ENCODE measurements at regions not wholly inside any gene's neighbourhood (a gene's known extent, or its start where the extent isn't known, plus 50 kb on each side); places are given as distances from the start of the nearest gene placed in this dataset.
"Not testable (repeated sequence)": the region's sequence is repeated elsewhere in the genome, so short reads cannot be mapped to it uniquely, and the experiment has no call there.

- DNase-seq, result no peak
These were observed 732.4 kb downstream of the RNF144A start for GRCh38 chr2:7649461-7650228.

- DNase-seq, result no peak
These were observed 736.4 kb downstream of the RNF144A start for GRCh38 chr2:7653617-7654016.

DNA sequence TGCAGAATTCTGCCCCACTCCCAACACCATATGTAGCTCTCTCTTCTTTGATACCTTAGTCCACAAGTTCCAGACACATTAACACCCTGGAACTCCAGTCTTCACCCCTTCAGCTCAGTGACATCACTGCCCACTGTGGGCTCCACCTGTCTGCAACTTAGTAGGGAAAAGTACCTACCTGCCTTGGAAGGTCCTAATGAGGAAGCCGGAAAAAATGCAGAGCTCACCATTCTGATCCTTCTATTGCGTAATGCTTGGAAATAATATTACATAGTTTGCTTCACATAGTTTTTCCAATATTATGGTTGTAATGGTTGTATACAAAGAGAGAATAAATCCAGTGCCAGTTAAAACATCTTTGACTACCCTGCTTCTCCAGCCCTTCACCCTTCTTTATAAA, 738.4 kb downstream of the RNF144A start:
- no peak for DNase-seq

GRCh38 chr2:7657526-7657925, 740.3 kb downstream of the RNF144A start:
- not testable (repeated sequence) for DNase-seq

- no peak for DNase-seq
These were observed 741.3 kb downstream of the RNF144A start for GRCh38 chr2:7658486-7658885.

DNA sequence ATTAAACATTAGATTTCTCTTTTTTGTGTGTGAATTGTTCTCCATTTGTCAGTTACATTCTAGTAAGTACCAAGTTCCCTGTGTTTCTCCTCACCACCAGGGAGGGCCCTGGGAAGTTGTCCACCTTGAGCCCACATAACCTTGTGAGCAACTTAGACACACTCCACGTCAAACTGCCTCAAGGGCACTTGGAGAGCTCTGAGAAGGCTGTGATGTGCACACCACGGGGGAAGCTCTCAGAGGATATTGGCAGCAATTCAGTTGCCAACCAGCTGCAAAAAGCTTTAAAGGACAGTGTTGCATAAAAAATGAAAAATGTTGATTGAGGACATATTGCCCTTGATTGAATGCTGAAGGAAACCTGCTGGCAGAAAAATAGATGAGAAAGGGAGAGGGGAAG, 743.6 kb downstream of the RNF144A start:
- no peak for DNase-seq

- DNase-seq, result no peak
These were observed 744.3 kb downstream of the RNF144A start for GRCh38 chr2:7661502-7661901.

GRCh38 chr2:7665880-7666279, 748.7 kb downstream of the RNF144A start:
- DNase-seq, result no peak

DNA sequence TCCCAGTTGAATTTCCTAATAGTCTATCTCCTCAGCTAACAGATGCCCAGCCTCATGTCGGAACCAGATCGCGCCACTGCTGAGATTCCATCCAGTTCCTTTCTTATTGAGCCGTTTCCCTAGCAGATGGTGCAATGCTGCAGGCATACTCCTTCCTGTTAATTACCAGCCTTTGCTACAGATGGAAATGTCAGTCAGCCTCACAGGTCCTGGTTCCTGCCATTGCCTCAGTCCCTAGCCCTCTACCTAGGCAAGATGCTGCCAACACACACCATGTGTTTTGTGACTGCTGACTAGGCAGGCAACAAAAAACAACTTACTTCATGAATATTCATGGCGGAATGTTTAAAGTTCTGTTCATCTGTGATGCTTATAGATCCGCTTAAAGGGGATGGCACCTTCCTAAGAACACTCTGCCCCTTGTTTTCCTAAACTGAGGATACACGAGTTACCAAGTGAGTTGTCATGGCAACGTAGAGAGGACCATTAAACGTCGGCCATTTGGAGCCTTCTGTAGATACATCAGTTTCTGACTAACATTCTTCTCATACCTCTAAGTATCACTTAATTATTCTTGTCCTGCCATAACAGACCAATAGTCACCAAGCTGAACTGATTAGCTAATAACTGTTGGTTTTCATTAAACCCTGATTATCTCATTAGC, 749.5 kb downstream of the RNF144A start:
- no peak for DNase-seq

DNA sequence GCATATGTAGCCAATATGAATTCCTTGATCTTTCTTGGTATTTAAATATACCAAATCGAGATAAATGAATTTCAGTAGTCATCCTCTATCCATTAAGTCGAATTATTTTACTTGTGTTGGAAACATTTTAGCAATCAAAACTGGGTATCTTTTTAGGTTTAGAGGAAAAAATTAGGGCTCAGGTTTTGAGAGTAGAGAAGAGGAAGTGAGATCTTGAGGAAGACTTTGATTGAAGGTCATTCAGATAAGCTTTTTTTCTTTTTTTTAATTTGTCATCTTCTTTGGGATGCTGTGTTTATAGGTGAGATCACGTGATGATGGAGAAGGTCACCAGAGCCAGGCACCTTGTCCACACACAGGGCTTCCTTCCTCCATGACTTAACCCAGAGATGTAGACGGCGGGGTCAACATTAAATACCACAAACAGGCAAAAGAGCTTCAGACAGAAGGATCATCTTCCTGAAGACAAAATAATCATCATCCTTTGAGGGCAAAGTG, 750.1 kb downstream of the RNF144A start:
- DNase-seq, result no peak

GRCh38 chr2:7670905-7671641, 753.9 kb downstream of the RNF144A start:
- peak; percentile 32 for DNase-seq

DNA sequence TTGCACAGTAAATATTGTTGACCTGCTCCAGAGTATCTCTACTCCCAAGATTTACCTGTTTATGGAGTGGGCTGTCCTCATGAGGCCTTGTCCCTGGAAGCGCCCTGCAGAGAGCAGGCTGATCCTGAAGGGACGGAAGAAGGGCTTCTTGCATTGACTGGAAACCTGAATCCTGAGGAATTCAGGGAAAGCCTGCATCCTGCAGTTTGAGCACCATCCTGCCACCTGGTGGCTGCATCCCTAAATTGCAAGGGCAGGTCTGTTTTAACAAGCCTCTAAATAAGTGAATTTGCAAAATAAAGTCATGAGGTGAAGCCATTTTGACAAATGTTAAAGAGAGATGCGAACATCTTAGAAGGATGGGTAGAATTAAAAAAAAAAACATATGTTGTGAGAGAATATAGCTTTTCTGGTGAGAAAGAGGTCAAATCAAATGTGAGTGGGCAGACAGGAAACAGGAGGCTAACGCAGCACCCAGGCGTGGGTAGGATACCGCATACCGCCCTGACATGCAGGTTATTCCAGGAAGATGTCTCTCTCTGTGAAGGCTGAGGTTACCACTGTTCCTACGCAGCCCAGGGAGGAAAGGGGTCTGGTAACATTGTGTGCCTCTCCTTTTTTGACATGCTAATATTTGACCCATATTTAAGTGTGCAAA, 754.9 kb downstream of the RNF144A start:
- DNase-seq, result no peak

GRCh38 chr2:7672685-7673071, 755.5 kb downstream of the RNF144A start:
- DNase-seq, result no peak

DNA sequence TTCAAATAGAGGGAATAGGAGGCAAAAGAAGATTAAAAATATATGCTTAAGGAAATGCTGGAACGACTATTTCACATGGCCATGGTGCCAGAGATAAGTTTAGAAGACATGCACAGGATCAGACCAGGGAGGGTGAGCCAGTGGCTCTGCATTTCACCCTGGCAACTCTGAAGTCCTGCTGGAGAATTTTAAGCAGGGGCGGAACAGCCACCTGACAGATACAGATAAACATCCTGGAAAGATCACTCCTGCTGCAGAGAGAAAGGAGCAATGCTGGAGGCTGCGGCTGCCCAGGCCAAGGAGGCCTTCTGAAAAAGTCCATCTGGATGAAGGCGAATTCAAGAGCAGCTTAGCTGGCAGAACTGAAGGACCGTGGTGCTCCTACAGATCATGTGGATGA, 755.9 kb downstream of the RNF144A start:
- DNase-seq, result no peak

GRCh38 chr2:7673853-7674252, 756.6 kb downstream of the RNF144A start:
- no peak for DNase-seq

DNA sequence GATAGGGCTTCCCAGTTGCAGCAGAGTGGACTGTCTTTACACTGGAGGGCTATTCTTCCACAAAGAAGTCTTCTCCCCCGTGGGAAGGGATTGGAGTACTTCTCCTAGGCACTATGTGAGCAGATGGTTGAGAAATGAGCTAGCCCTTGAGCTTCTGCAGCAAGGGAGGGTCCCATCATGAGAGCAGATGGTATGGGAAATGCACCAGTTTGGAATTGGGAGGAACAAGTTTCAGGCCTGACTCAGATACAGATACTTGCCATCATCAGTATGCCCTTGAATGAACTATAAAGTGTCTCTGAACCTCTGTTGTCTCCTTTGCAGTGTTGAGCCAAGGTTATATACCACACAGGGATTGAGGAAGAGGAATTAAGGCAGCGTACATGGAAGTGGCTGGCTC, 757.4 kb downstream of the RNF144A start:
- DNase-seq, result no peak

DNA sequence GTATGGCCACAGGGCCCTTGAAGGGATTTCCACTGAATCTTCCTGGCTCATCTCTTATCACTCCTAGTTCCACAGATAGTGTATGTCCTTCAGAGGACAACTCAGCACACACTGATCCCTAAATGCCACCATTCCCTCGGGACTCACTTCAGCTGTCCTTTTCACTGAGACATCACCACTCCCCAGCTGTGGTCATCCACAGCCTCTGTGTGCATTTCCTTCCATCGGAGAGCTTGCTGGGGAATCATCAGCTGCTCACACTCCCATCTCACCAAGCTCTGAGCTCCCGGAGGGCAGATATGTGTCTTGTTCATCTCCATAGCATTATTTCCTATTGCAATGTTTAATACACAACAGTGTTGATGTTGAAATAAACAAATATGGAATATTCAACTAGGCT, 759.5 kb downstream of the RNF144A start:
- no peak for DNase-seq

GRCh38 chr2:7681881-7682461, 764.8 kb downstream of the RNF144A start:
- DNase-seq, result no peak

DNA sequence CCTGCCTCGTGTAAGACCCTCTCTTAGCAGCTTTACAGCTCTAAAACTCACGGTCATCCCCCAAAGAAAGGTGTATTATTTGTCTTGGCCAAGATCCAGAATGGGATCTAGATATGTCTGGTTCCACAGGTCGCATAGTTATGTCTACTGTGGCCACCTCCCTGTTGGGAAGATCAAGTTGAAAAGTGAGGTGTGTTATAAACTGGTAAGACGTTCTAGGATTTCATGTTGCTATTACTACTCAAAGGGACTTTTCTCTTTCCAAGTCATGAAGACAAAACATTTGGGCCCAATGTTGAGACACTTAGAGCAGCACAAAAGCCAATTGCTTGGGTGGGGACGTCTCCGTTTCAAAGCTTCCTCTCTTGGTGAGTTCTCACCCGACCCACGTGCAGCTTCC, 766.0 kb downstream of the RNF144A start:
- DNase-seq, result no peak

DNA sequence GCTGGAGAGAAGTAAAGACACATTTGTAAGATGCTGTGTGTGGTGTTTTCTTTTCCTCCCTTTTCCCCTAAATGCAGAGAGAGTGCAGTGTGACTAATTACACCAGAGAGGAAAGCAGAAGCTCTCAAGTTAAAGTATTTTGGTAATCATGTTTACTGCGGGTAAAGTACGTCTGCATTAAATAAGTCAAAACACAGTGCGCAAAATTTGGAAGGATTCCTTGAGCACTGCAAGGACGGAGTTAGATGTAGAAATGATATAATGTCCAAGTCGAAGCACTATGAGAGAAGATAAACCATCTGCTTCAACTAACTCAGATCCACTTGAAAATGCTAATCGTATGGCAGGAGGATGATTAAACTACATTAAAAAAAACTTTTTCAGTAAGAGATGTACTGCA, 766.5 kb downstream of the RNF144A start:
- no peak for DNase-seq

DNA sequence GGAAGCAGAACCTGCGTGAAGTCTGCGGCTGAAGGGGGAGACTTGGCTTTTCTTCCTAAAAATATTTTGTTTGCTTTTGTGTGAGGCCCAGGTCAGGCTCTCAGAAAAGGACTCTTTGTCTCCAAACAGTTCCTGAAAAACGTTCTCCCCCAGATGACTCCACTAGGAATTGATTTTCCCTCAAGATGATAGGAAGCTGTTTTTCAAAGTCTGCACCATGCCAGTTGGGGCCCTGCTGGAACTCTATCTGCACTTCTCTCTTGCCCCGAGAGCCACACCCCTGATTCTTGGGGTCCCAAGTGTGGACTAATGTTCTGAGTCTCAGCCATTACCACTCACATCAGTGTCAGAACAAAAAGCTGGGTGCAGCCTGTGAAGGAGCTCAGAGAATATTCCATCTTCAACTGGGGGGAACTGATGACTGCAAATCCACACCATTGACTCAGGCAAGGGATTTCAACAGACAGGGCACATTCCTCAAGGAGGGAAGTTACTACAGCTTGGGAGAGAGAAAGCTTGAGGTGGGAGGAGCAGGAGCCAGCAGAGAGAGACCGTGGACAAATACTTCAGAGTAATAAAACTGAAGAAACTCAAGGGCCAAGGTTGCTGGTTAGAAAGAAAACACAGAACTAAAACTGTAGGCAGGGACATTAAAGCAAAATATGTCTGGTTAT, 768.3 kb downstream of the RNF144A start:
- no peak for DNase-seq

DNA sequence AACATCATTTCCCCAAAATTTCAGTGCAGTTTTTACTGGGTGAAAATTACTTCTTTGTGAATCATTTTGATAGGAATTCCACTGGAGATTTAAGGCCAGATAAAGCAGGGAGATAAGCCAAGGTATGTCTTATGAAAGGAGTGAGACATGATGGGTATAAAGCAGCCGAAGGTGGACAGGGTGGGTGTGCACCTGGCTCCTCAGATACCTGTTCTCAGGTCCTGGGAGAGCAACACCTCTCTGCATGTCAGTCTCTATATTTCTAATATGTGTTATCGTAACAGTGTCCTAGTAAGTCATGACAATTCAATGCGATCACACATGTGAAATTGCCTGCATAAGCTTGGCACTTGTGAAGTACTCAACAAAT, 768.8 kb downstream of the RNF144A start:
- no peak for DNase-seq

All from right hindlimb (tissue), 1 donor.